Endothelial cell of hepatic sinusoid (primary cell): ENCODE measurements at regions not wholly inside any gene's neighbourhood (a gene's known extent, or its start where the extent isn't known, plus 50 kb on each side); places are given as distances from the start of the nearest gene placed in this dataset.

Experiments used
- in situ Hi-C: cut with HindIII; loops from 2 replicates; pipeline ENCODE4 v1.10.0; 2017; ENCODE audit warnings: low sequenced_read_pairs

GRCh38 chr3:148204131-148204530 is 493.6 kb upstream of the AGTR1 start:
- in situ Hi-C loops = no loop called here

- in situ Hi-C loops = no loop called here
Observed at GRCh38 chr3:148205977-148206376, 491.7 kb upstream of the AGTR1 start.

- in situ Hi-C loops = no loop called here
Observed at GRCh38 chr3:148206446-148206845, 491.3 kb upstream of the AGTR1 start.

GRCh38 chr3:148208975-148209374 is 488.7 kb upstream of the AGTR1 start:
- in situ Hi-C loops = no loop called here

GRCh38 chr3:148211725-148212124 is 486.0 kb upstream of the AGTR1 start:
- in situ Hi-C loops = no loop called here

GRCh38 chr3:148214705-148215104 is 483.0 kb upstream of the AGTR1 start:
- in situ Hi-C loops = no loop called here

GRCh38 chr3:148217317-148217716 is 480.4 kb upstream of the AGTR1 start:
- in situ Hi-C loops = no loop called here

- in situ Hi-C loops = no loop called here
Observed at GRCh38 chr3:148218222-148218621, 479.5 kb upstream of the AGTR1 start.

GRCh38 chr3:148219999-148220398 is 477.7 kb upstream of the AGTR1 start:
- in situ Hi-C loops = no loop called here

- in situ Hi-C loops = no loop called here
Observed at GRCh38 chr3:148221303-148221702, 476.4 kb upstream of the AGTR1 start.

- in situ Hi-C loops = no loop called here
Observed at GRCh38 chr3:148223266-148223665, 474.4 kb upstream of the AGTR1 start.

GRCh38 chr3:148226246-148226645 is 471.5 kb upstream of the AGTR1 start:
- in situ Hi-C loops = no loop called here

- in situ Hi-C loops = no loop called here
Observed at GRCh38 chr3:148227534-148227933, 470.2 kb upstream of the AGTR1 start.

- in situ Hi-C loops = no loop called here
Observed at GRCh38 chr3:148229107-148229506, 468.6 kb upstream of the AGTR1 start.

- in situ Hi-C loops = no loop called here
Observed at GRCh38 chr3:148230473-148230872, 467.2 kb upstream of the AGTR1 start.

- in situ Hi-C loops = no loop called here
Observed at GRCh38 chr3:148232389-148232788, 465.3 kb upstream of the AGTR1 start.

GRCh38 chr3:148233403-148233802 is 464.3 kb upstream of the AGTR1 start:
- in situ Hi-C loops = no loop called here

- in situ Hi-C loops = no loop called here
Observed at GRCh38 chr3:148234536-148234935, 463.2 kb upstream of the AGTR1 start.

GRCh38 chr3:148235566-148235965 is 462.1 kb upstream of the AGTR1 start:
- in situ Hi-C loops = no loop called here

GRCh38 chr3:148238421-148238821 is 459.3 kb upstream of the AGTR1 start:
- in situ Hi-C loops = no loop called here

GRCh38 chr3:148240351-148240750 is 457.4 kb upstream of the AGTR1 start:
- in situ Hi-C loops = no loop called here

- in situ Hi-C loops = no loop called here
Observed at GRCh38 chr3:148243609-148244008, 454.1 kb upstream of the AGTR1 start.

GRCh38 chr3:148246291-148246923 is 451.3 kb upstream of the AGTR1 start:
- in situ Hi-C loops = no loop called here
